ENCODE measurements at regions not wholly inside any gene's neighbourhood (a gene's known extent, or its start where the extent isn't known, plus 50 kb on each side); places are given as distances from the start of the nearest gene placed in this dataset.

DNA sequence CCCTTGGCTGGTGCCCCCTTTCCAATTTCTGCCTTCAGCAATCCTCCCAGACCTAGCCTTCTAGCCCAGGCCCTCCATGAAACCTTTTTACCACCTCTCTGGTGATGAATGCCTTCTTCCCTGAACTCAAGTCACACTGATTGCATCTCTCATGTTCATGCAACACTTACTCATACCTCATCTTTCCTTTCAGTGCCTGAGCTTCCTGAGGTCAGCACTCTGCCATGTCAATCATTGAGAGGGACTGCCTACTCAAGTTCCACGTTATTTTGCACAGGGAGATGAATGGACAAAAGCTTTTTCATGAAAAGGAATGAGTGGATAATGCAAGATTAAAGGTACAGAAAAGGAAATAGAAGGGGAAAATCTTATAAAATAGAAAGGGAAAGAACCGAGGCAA, 60.1 kb upstream of the PLEKHG1 start:
- CTCF ChIA-PET (ENCODE audit: unreplicated experiment): no interaction called here
- Histone ChIP-seq H3K9me2 (ENCODE audit: insufficient read depth, low read length) (no peaks in the 10 kb centered on the region), H3K79me2 (ENCODE audit: insufficient read depth, low read depth, low read length) (no peaks in the 10 kb centered on the region), H3K36me3 (ENCODE audit: insufficient read depth, low read length) (no peaks in the 10 kb centered on the region), H4K20me1 (ENCODE audit: insufficient read depth, low read length) (no peaks in the 10 kb centered on the region), H3K4me1 (ENCODE audit: insufficient read depth, low read length, poor library complexity, severe bottlenecking) (no peaks in the 10 kb centered on the region), H3K4me2 (ENCODE audit: low read length) (no peak overlapping the region), H3K9me3 (ENCODE audit: low read length) (no peaks in the 10 kb centered on the region), H3K27ac (ENCODE audit: low read depth, low read length, poor library complexity, severe bottlenecking) (no peak overlapping the region), H3K4me3 (ENCODE audit: low read depth, low read length, poor library complexity, severe bottlenecking) (no peak overlapping the region), H2AFZ (ENCODE audit: low read length) (no peak overlapping the region)
- no peak for TF ChIP-seq CTCF (conservative IDR thresholded peaks at IDR 0.05; ENCODE audit: low read length)
- no peak for TF ChIP-seq EZH2phosphoT487 (IDR thresholded peaks at IDR 0.05; ENCODE audit: borderline replicate concordance, low read depth, low read length)
- POLR2A ChIA-PET: no interaction called here
- no TSS peak for BruUV-seq (replicated peaks)
- no peak for DNase-seq (ENCODE audit: low spot score)
- intact Hi-C loops (cut with micrococcal nuclease; ENCODE audit: unreplicated experiment): no loop called here

- Histone ChIP-seq H4K20me1 (ENCODE audit: insufficient read depth, low read length) (no peaks in the 10 kb centered on the region), H3K4me2 (ENCODE audit: low read length) (no peak overlapping the region), H3K36me3 (ENCODE audit: insufficient read depth, low read length) (no peaks in the 10 kb centered on the region), H3K9me2 (ENCODE audit: insufficient read depth, low read length) (no peaks in the 10 kb centered on the region), H3K27ac (ENCODE audit: low read depth, low read length, poor library complexity, severe bottlenecking) (no peak overlapping the region), H2AFZ (ENCODE audit: low read length) (no peak overlapping the region), H3K4me3 (ENCODE audit: low read depth, low read length, poor library complexity, severe bottlenecking) (no peak overlapping the region), H3K79me2 (ENCODE audit: insufficient read depth, low read depth, low read length) (no peaks in the 10 kb centered on the region), H3K4me1 (ENCODE audit: insufficient read depth, low read length, poor library complexity, severe bottlenecking) (no peaks in the 10 kb centered on the region), H3K9me3 (ENCODE audit: low read length) (no peaks in the 10 kb centered on the region)
- CTCF ChIA-PET (ENCODE audit: unreplicated experiment): no interaction called here
- TF ChIP-seq CTCF (conservative IDR thresholded peaks at IDR 0.05; ENCODE audit: low read length) (no peak), EZH2phosphoT487 (IDR thresholded peaks at IDR 0.05; ENCODE audit: borderline replicate concordance, low read depth, low read length) (no peak)
- POLR2A ChIA-PET: interaction anchor here (0.8 kb wide), 1 partner anchor 10 kb away, joined by 3 read pairs; no protein-coding TSS in a partner anchor
- intact Hi-C loops (cut with micrococcal nuclease; ENCODE audit: unreplicated experiment): no loop called here
- no TSS peak for BruUV-seq (replicated peaks)
- no peak for DNase-seq (ENCODE audit: low spot score)
Observed at GRCh38 chr6:150541576-150541975, 58.1 kb upstream of the PLEKHG1 start.

DNA sequence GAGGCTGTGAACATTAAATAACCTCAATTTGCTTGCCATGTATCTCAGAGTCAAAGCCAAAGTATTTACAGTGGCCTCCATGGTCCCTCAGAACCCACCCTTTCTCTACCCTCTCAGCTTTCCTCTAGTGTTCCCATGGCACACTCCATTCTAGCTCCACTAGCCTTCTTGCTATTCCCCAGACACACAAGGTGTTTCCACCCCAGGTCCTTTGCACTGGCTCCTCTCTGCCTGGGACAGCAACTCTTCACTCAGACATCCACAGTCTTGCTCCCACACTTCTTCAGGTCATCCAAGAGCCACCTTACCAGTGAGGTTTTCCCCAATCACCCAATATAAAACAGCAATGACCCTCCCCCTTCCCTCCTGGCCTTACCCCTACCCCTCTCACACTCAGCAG, 56.5 kb upstream of the PLEKHG1 start:
- TF ChIP-seq CTCF (conservative IDR thresholded peaks at IDR 0.05; ENCODE audit: low read length) (no peak), EZH2phosphoT487 (IDR thresholded peaks at IDR 0.05; ENCODE audit: borderline replicate concordance, low read depth, low read length) (no peak)
- DNase-seq (ENCODE audit: low spot score): no peak
- POLR2A ChIA-PET: interaction anchor here (0.8 kb wide), 1 partner anchor 28 kb away, joined by 3 read pairs; no protein-coding TSS in a partner anchor
- Histone ChIP-seq H2AFZ (ENCODE audit: low read length) (no peak overlapping the region), H3K36me3 (ENCODE audit: insufficient read depth, low read length) (no peaks in the 10 kb centered on the region), H3K9me3 (ENCODE audit: low read length) (no peaks in the 10 kb centered on the region), H3K27ac (ENCODE audit: low read depth, low read length, poor library complexity, severe bottlenecking) (no peak overlapping the region), H3K4me3 (ENCODE audit: low read depth, low read length, poor library complexity, severe bottlenecking) (no peak overlapping the region), H4K20me1 (ENCODE audit: insufficient read depth, low read length) (no peaks in the 10 kb centered on the region), H3K9me2 (ENCODE audit: insufficient read depth, low read length) (no peaks in the 10 kb centered on the region), H3K4me1 (ENCODE audit: insufficient read depth, low read length, poor library complexity, severe bottlenecking) (no peaks in the 10 kb centered on the region), H3K4me2 (ENCODE audit: low read length) (no peak overlapping the region), H3K79me2 (ENCODE audit: insufficient read depth, low read depth, low read length) (no peaks in the 10 kb centered on the region)
- CTCF ChIA-PET (ENCODE audit: unreplicated experiment): no interaction called here
- intact Hi-C loops (cut with micrococcal nuclease; ENCODE audit: unreplicated experiment): no loop called here
- BruUV-seq (replicated peaks): no TSS peak

All from OCI-LY7 (cell line).